Activated naive CD4-positive, alpha-beta T cell treated with anti-CD3 and anti-CD28 coated beads, Interleukin-2, amount 10 ng/mL, durations not matched to agents 7 days and 5 days (primary cell): ENCODE measurements at regions not wholly inside any gene's neighbourhood (a gene's known extent, or its start where the extent isn't known, plus 50 kb on each side); places are given as distances from the start of the nearest gene placed in this dataset.
"Not testable (repeated sequence)": the region's sequence is repeated elsewhere in the genome, so short reads cannot be mapped to it uniquely, and the experiment has no call there.

ENCODE experiments used
- CTCF ChIA-PET: fragments of 350-600 bp; sonication (Branson Sonifier 250); formaldehyde crosslinking; loops from one replicate; lab custom pipeline; 2021; ENCODE audit warnings: antibody characterized with exemption; lab: Charles Lee
- DNase-seq: peaks from one replicate; pipeline ENCODE4 v3.0.0-alpha.2; 2020
- H3K27ac Mint-ChIP-seq: one replicate; pipeline ENCODE4 v1.8.0; 2021; ENCODE audit warnings: mild to moderate bottlenecking, moderate library complexity, mixed read lengths
- H3K27me3 Mint-ChIP-seq: one replicate; pipeline ENCODE4 v1.8.0; 2021; ENCODE audit warnings: mild to moderate bottlenecking, mixed read lengths
- H3K36me3 Mint-ChIP-seq: one replicate; pipeline ENCODE4 v1.8.0; 2021; ENCODE audit warnings: mixed read lengths
- H3K4me1 Mint-ChIP-seq: one replicate; pipeline ENCODE4 v1.8.0; 2021; ENCODE audit warnings: mixed read lengths
- H3K4me3 Mint-ChIP-seq: one replicate; pipeline ENCODE4 v1.8.0; 2021; ENCODE audit warnings: mild to moderate bottlenecking, moderate library complexity, mixed read lengths
- H3K9me3 Mint-ChIP-seq: one replicate; pipeline ENCODE4 v1.8.0; 2021; ENCODE audit warnings: mixed read lengths

DNA sequence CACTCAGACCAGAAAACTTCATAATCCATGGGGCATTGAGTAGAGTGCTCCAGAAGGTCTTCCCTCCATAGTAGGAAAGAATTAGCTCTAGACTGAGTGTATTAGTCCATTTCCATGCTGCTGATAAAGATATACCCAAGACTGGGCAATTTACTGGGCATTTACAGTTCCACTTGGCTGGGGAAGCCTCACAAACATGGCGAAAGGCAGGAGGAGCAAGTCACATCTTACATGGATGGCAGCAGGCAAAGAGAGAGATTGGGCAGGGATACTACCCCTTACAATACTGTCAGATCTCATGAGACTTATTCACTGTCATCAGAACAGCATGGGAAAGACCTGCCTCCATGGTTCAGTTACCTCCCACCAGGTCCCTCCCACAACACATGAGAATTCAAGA, 300.6 kb upstream of the TMEM132C start:
- no peak for DNase-seq
- no peaks in the 10 kb centered on the region for H3K4me1 Mint-ChIP-seq
- no peaks in the 10 kb centered on the region for H3K36me3 Mint-ChIP-seq
- CTCF ChIA-PET, result no interaction called here
- peaks cover 11% of the 10 kb centered on the region for H3K9me3 Mint-ChIP-seq
- H3K4me3 Mint-ChIP-seq, result no peak overlapping the region
- H3K27me3 Mint-ChIP-seq, result no peaks in the 10 kb centered on the region
- H3K27ac Mint-ChIP-seq, result no peak overlapping the region

DNA sequence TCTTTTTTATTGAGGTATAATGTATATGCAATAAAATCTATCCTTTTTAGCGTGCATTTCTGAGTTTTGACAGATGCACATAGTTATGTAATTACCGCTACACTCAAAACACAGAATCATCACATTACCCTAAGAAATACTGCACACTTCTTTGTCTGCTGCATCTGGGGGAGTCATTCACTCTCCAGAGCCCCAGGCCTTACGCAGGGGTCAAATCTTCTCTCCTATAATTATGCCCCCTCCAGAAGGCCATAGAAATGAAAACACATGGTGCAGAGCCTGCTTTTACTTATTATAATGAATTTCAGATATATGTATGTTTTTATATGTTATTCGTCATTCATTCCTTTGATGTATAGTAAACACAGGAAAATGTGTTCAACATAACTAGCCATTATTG, 296.5 kb upstream of the TMEM132C start:
- no peak overlapping the region for H3K27ac Mint-ChIP-seq
- CTCF ChIA-PET, result no interaction called here
- no peak for DNase-seq
- no peaks in the 10 kb centered on the region for H3K27me3 Mint-ChIP-seq
- peaks cover 17% of the 10 kb centered on the region for H3K9me3 Mint-ChIP-seq
- H3K4me3 Mint-ChIP-seq, result no peak overlapping the region
- H3K36me3 Mint-ChIP-seq, result no peaks in the 10 kb centered on the region
- H3K4me1 Mint-ChIP-seq, result no peaks in the 10 kb centered on the region

DNA sequence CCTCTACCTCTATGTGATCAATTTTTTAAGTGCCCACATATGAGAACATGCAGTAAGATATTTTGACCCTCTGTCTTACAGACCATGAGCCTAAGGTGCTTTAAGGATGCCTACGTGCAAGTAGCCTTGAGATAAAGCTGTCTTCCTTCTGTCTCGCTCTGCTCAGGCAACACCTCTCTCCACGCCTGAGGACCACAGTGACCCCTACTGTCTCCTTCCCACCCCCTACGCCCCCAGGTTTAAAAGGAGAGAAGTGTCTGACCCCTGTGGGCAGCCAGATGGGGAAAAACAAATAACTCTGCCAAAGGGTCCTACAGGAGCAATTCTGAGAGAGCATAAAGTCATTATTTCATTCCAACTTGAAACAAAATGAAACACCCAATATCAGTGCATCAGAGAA, 286.4 kb upstream of the TMEM132C start:
- DNase-seq, result no peak
- H3K4me1 Mint-ChIP-seq, result no peaks in the 10 kb centered on the region
- H3K27ac Mint-ChIP-seq, result no peak overlapping the region
- H3K27me3 Mint-ChIP-seq, result no peaks in the 10 kb centered on the region
- CTCF ChIA-PET, result no interaction called here
- no peak overlapping the region for H3K4me3 Mint-ChIP-seq
- H3K36me3 Mint-ChIP-seq, result no peaks in the 10 kb centered on the region
- H3K9me3 Mint-ChIP-seq, result peaks cover 35% of the 10 kb centered on the region

DNA sequence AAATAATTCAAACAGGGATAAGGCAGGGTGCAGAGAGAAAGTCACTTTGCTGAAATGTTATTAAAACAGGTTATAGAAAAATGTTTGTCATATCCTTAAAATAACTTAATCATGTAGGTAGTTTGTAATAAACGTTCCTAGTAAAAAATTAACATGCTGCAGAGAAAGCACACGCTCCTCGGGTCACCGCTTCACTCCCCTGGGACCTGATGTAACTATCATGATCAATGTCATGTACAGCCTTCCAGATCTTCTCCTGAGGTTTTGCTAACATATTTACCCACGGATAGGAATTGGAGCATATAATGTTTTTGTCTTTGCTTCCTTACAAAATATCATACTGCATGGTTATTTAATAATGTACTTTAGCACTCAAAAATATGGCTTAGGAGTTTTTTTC, 285.1 kb upstream of the TMEM132C start:
- H3K4me3 Mint-ChIP-seq, result no peak overlapping the region
- no peaks in the 10 kb centered on the region for H3K27me3 Mint-ChIP-seq

DNA sequence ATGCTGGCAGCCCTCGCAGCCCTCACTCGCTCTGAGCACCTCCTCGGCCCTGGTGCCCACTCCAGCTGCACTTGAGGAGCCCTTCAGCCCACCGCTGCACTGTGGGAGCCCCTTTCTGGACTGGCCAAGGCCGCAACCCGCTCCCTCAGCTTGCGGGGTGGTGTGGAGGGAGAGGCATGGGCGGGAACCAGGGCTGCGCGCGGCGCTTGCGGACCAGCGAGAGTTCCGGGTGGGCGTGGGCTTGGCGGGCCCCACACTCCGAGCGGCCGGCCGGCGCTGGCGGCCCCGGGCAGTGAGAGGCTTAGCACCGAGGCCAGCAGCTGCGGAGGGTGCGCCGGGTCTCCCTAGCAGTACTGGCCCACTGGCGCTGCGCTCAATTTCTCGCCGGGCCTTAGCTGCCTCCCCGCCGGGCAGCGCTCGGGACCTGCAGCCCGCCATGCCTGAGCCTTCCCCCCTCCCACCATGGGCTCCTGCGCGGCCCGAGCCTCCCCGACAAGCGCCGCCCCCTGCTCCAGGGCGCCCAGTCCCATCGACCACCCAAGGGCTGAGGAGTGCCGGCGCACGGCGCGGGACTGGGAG, 283.7 kb upstream of the TMEM132C start:
- CTCF ChIA-PET, DNase-seq, H3K36me3 Mint-ChIP-seq, H3K4me3 Mint-ChIP-seq, H3K27me3 Mint-ChIP-seq, H3K27ac Mint-ChIP-seq, H3K4me1 Mint-ChIP-seq: not testable (repeated sequence)
- peaks cover 32% of the 10 kb centered on the region for H3K9me3 Mint-ChIP-seq

More for the DNA sequence above, 285.1 kb upstream of the TMEM132C start:
- no peaks in the 10 kb centered on the region for H3K4me1 Mint-ChIP-seq
- CTCF ChIA-PET, result no interaction called here
- H3K9me3 Mint-ChIP-seq, result peaks cover 41% of the 10 kb centered on the region
- H3K27ac Mint-ChIP-seq, result no peak overlapping the region
- no peak for DNase-seq
- H3K36me3 Mint-ChIP-seq, result no peaks in the 10 kb centered on the region

DNA sequence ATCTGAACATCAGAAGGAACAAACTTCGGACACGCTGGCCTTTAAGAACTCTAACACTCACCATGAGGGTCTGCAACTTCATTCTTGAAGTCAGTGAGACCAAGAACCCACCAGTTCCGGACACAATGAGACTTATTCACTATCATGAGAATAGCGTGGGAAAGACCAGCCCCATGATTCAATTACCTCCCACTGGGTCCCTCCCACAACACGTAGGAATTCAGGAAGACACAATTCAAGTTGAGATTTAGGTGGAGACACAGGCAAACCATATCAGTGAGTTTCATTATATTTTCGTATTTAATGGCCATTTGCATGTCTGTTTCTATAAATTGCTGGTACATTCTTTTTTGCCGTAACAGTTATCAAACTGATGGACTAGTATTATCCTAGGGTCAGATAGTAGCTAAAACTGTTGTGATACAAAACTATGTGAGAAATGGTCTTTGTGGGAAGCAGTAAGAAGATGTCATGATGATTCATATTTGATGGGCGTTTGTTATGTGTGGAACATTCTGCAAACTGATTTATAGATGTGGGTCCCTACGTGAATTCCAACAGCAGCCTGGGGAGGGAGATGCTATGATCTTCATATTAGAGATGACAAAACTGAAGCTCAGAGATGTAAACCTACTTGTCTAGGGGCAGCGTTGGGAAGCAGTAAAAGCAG, 282.4 kb upstream of the TMEM132C start:
- CTCF ChIA-PET, result no interaction called here
- Mint-ChIP-seq H3K27me3 (no peaks in the 10 kb centered on the region), H3K27ac (no peak overlapping the region), H3K36me3 (no peaks in the 10 kb centered on the region), H3K4me1 (no peaks in the 10 kb centered on the region), H3K4me3 (no peak overlapping the region), H3K9me3 (peaks cover 33% of the 10 kb centered on the region)
- no peak for DNase-seq

DNA sequence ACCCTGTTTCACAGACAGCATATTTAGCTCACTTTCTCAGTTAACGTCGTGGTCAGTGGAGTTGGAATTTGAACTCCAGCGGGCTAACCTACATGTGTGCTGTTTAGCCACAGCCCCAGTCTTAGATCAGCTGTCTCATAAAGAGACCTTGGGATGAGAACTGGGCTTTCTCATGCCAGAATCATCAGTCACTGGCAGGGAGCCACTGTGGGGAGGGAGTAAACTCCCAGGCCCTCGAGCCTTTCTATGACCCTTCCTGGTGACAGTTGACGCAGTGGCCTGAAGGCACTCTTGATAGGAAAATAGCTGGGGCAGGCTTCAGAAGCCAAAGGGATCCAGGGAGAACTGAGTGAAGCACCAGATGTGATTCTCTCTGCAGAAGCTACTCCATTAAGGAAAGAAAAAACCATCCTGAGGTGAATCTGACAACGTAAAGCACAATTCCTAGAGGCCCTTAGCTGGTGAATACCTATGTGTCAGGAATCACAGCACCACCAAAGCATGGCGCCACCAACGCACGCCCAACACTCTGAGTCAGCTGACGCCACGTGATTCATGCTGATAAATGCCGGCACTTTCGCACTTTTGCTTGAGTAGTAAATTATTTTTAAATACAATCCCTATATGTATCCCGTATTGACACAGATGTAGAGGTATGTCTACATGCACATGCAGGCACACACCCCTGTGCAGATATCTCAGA, 279.6 kb upstream of the TMEM132C start:
- CTCF ChIA-PET, result no interaction called here
- Mint-ChIP-seq H3K27ac (no peak overlapping the region), H3K4me1 (no peaks in the 10 kb centered on the region), H3K4me3 (no peak overlapping the region), H3K36me3 (no peaks in the 10 kb centered on the region), H3K9me3 (peaks cover 31% of the 10 kb centered on the region), H3K27me3 (no peaks in the 10 kb centered on the region)
- no peak for DNase-seq

DNA sequence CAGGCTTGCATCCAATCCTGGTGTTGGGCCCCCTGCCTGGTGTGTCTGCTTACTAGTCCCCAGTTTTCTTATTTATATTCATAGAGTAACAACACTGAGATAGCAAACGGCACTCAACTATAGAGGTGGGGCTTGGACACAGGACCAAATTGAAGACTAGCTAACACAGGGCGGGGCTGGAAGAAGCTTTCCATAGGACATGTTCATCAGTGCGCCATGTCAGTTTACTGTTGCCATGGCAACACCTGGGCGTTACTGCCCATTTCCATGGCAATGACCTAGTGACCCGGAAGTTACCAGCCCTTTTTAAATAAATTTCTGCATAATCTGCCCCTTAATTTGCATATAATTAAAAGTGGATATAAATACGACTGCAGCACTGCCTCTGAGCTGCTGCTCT, 275.5 kb upstream of the TMEM132C start:
- Mint-ChIP-seq H3K4me3 (no peak overlapping the region), H3K9me3 (peaks cover 17% of the 10 kb centered on the region), H3K36me3 (no peaks in the 10 kb centered on the region), H3K4me1 (no peaks in the 10 kb centered on the region), H3K27ac (no peak overlapping the region), H3K27me3 (no peaks in the 10 kb centered on the region)
- no peak for DNase-seq
- CTCF ChIA-PET, result no interaction called here

DNA sequence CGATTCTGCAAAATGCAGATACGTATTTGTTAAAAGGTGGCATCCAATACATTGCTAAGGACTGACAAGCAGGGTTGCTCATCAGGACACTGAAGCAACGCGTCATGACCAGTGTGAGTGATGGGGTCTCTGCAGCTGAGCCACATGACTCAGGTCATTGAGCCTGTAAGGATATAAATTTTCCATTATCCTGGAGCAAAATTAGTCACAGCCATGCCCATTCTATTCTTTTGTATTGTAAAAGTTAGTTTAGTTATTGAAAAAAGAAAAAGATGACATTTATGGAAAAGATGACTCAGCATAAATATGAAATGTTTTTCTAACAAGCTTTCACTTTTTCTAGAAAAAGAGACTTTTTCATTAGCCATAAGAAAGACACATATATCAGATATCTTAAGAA, 268.0 kb upstream of the TMEM132C start:
- Mint-ChIP-seq H3K9me3 (peaks cover 16% of the 10 kb centered on the region), H3K27ac (no peak overlapping the region), H3K4me3 (no peak overlapping the region), H3K36me3 (no peaks in the 10 kb centered on the region), H3K27me3 (no peaks in the 10 kb centered on the region), H3K4me1 (no peaks in the 10 kb centered on the region)
- CTCF ChIA-PET, result no interaction called here
- no peak for DNase-seq

DNA sequence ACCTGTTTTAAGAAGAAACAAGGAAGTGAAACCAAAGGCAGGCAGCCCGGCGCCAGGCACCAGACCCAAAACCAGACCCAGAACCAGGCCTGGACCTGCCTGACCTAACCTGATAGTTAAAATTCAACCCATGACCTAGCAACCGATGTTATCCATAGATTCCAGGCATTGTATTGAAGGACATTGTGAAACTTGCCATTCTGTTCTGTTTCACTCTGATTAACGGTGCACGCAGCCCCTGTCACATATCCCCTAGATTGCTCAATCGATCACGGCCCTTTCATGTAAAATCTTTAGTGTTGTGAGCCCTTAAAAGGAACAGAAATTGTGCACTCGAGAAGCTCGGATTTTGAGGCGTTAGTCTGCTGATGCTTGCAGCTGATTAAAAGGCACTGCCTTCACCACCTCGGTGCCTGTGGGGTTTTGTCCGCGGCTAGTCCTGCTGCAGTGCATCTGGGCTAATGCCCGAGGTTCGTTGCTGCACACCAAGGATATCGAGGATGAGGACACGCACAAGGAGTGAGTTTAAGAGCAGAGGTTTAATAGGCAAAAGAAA, 262.5 kb upstream of the TMEM132C start:
- H3K36me3 Mint-ChIP-seq, result no peaks in the 10 kb centered on the region
- no peaks in the 10 kb centered on the region for H3K4me1 Mint-ChIP-seq
- H3K9me3 Mint-ChIP-seq, result peaks cover 20% of the 10 kb centered on the region
- CTCF ChIA-PET, result no interaction called here
- H3K4me3 Mint-ChIP-seq, result no peak overlapping the region
- no peaks in the 10 kb centered on the region for H3K27me3 Mint-ChIP-seq
- no peak for DNase-seq
- no peak overlapping the region for H3K27ac Mint-ChIP-seq

DNA sequence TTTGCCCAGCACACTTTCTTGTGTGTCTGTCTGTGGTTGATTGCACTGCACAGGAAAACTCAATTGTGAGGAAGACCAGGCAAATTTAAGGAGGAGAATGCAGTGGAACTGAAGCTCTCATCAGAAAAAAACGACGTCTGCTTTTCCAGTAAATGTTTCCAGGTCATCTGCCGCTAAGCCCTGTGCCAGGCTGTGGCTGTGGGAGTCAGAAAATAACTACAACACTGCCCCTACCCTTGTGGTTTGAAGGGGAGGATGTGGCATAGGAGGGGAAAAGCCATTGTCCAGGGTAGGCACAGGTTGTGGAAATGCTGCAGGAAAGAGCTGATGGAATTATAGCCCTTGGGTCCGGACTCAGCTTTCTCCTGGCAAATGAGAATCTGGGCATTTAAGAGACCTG, 259.7 kb upstream of the TMEM132C start:
- no peak for DNase-seq
- Mint-ChIP-seq H3K9me3 (peaks cover 14% of the 10 kb centered on the region), H3K27ac (no peak overlapping the region), H3K27me3 (no peaks in the 10 kb centered on the region), H3K36me3 (no peaks in the 10 kb centered on the region), H3K4me3 (no peak overlapping the region), H3K4me1 (no peaks in the 10 kb centered on the region)
- CTCF ChIA-PET, result no interaction called here

DNA sequence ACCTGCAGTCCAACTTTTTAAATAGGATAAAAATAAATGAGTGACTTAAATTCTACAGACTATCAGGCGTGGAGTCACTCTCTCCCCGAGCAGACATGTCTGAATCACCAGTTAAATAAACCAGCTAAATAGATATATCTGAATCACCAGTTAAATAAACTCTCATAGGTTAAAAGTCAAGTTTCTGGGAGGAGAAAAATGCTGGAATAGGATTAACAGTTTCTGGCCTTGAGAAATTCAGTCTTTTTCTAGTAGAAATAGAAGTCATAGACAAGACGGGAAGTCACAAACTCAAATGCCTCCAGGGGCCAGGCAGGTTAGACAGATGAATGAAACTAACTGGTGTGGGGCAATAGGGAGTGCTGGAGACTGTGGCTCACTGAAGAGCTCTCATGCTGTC, 258.6 kb upstream of the TMEM132C start:
- H3K4me1 Mint-ChIP-seq, result no peaks in the 10 kb centered on the region
- H3K36me3 Mint-ChIP-seq, result no peaks in the 10 kb centered on the region
- CTCF ChIA-PET, result no interaction called here
- no peak for DNase-seq
- H3K9me3 Mint-ChIP-seq, result peaks cover 9% of the 10 kb centered on the region
- no peaks in the 10 kb centered on the region for H3K27me3 Mint-ChIP-seq
- no peak overlapping the region for H3K4me3 Mint-ChIP-seq
- H3K27ac Mint-ChIP-seq, result no peak overlapping the region

DNA sequence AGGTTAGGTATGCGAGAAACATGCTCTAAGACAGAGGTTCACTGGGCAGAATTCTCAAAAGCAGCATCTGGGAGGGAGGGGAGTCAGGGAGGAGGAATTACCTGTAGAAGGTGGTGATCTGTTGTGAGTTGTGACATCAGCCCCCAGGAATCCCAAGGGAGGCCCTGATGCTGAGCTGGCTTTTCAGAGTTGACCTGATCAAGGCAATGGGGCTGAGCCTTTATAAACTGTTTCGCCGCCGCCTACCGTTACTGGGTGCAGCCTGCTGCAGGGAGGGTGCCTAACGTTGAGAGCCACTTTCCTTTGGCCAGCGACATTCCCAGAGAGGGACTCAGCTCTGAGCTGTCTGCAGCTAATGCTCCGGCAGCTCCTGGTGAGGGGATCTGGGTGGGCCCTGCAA, 257.9 kb upstream of the TMEM132C start:
- DNase-seq, result no peak
- H3K4me1 Mint-ChIP-seq, result no peaks in the 10 kb centered on the region
- H3K27me3 Mint-ChIP-seq, result no peaks in the 10 kb centered on the region
- H3K27ac Mint-ChIP-seq, result no peak overlapping the region
- CTCF ChIA-PET, result no interaction called here
- peaks cover 7% of the 10 kb centered on the region for H3K9me3 Mint-ChIP-seq
- H3K4me3 Mint-ChIP-seq, result no peak overlapping the region
- no peaks in the 10 kb centered on the region for H3K36me3 Mint-ChIP-seq

DNA sequence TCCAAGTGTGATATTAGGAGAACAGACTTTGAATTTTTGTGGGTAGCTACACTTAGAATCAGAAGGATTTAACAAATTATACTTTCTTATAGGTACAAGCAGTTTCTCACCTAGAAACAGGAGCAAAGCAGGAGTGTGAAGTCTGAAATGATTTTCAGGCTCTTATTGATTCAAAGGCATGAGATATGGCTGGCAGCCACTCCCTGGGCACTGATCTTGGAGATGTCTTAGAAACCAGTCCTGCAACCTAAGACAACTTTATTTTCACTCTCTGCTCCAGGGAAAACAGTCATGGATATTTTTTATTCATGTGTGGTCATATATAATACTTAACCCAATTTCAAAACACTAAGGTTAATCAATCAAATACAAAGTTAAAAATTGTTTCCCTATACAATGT, 254.9 kb upstream of the TMEM132C start:
- no peaks in the 10 kb centered on the region for H3K27me3 Mint-ChIP-seq

DNA sequence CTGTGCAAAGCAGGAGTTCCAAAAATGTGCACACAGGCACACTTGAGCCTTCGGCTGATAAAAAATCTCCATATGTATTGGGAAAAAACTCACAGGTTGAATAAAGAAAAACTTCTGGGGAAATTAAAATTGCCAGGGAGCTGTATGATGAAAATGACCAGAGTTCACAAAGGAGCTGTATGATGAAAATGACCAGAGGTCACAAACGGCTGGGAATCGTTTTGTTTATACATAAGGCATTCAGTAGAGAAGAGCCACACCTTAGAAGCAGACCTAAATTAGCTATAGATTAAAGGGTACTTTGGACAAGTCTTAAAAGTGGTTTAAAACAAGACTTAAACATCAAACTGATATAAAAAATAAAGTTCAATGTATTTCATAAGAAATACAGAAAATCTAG, 251.7 kb upstream of the TMEM132C start:
- Mint-ChIP-seq H3K4me3 (no peak overlapping the region), H3K27ac (no peak overlapping the region), H3K4me1 (no peaks in the 10 kb centered on the region), H3K27me3 (no peaks in the 10 kb centered on the region), H3K9me3 (peaks cover 17% of the 10 kb centered on the region), H3K36me3 (no peaks in the 10 kb centered on the region)
- CTCF ChIA-PET, result no interaction called here
- no peak for DNase-seq

More for the DNA sequence above, 254.9 kb upstream of the TMEM132C start:
- Mint-ChIP-seq H3K4me1 (no peaks in the 10 kb centered on the region), H3K36me3 (no peaks in the 10 kb centered on the region), H3K9me3 (peaks cover 2% of the 10 kb centered on the region), H3K4me3 (no peak overlapping the region), H3K27ac (no peak overlapping the region)
- no peak for DNase-seq
- CTCF ChIA-PET, result no interaction called here
